PC-9 (cell line): ENCODE measurements at regions not wholly inside any gene's neighbourhood (a gene's known extent, or its start where the extent isn't known, plus 50 kb on each side); places are given as distances from the start of the nearest gene placed in this dataset.

ENCODE experiments used
- BruUV-seq: library from RNA; stranded (reverse); fragments of 400-500 nt; replicated peaks from 2 replicates; lab custom pipeline; 2021; lab: Mats Ljungman, UMichigan
- CTCF ChIA-PET: fragments of 300-600 bp; sonication (Branson Sonifier 250); formaldehyde crosslinking; loops from one replicate; lab custom pipeline; 2022; ENCODE audit warnings: antibody characterized with exemption; lab: Charles Lee
- POLR2A ChIA-PET: fragments of 300-600 bp; sonication (Branson Sonifier 250); formaldehyde crosslinking; loops from one replicate; lab custom pipeline; 2022; ENCODE audit warnings: antibody characterized with exemption; ENCODE audit not compliant: unreplicated experiment; lab: Charles Lee
- DNase-seq, 2 experiments: peaks; one replicate each; pipeline versions ENCODE4 v3.0.0 to v3.0.0-alpha.2; 2015 to 2022; ENCODE audit warnings: mixed read lengths in 1 of 2
- H2AFZ ChIP-seq: fragments of 200-600 bp; sonication (generic); 2 replicates; pipeline ENCODE4 v1.8.1; 2017; ENCODE audit warnings: antibody characterized with exemption
- H3F3A ChIP-seq: fragments of 200-600 bp; sonication (generic); 2 replicates; pipeline ENCODE4 v1.8.1; 2017; ENCODE audit warnings: antibody characterized with exemption, mild to moderate bottlenecking, low read depth; ENCODE audit not compliant: insufficient read depth
- H3K27ac ChIP-seq: fragments of 200-600 bp; sonication (generic); 2 replicates; pipeline ENCODE4 v1.6.1; 2016; ENCODE audit warnings: mixed run types
- H3K27me3 ChIP-seq: fragments of 200-600 bp; sonication (generic); 2 replicates; pipeline ENCODE4 v1.6.1; 2016; ENCODE audit warnings: low read depth, mixed run types; ENCODE audit not compliant: insufficient read depth
- H3K36me3 ChIP-seq: fragments of 200-600 bp; sonication (generic); 2 replicates; pipeline ENCODE4 v1.6.1; 2016; ENCODE audit warnings: low read depth, mixed run types
- H3K4me1 ChIP-seq: fragments of 200-600 bp; sonication (generic); replicated peaks from 2 replicates; pipeline ENCODE4 v1.6.1; 2016; ENCODE audit warnings: mixed run types; ENCODE audit not compliant: insufficient read depth
- H3K4me2 ChIP-seq: fragments of 200-600 bp; sonication (generic); 2 replicates; pipeline ENCODE4 v1.6.1; 2017; ENCODE audit warnings: mixed run types
- H3K4me3 ChIP-seq: fragments of 200-600 bp; sonication (generic); 2 replicates; pipeline ENCODE4 v1.6.1; 2016; ENCODE audit warnings: mixed run types
- H3K79me2 ChIP-seq: fragments of 200-600 bp; sonication (generic); 2 replicates; pipeline ENCODE4 v1.6.1; 2017; ENCODE audit warnings: low read depth, mixed run types
- H3K9me2 ChIP-seq: fragments of 200-600 bp; sonication (generic); 2 replicates; pipeline ENCODE4 v1.8.1; 2017; ENCODE audit warnings: mild to moderate bottlenecking; ENCODE audit not compliant: insufficient read depth
- H3K9me3 ChIP-seq: fragments of 200-600 bp; sonication (generic); 2 replicates; pipeline ENCODE4 v1.8.1; 2016; ENCODE audit warnings: low read depth; ENCODE audit not compliant: insufficient read depth
- H4K20me1 ChIP-seq: fragments of 200-600 bp; sonication (generic); 2 replicates; pipeline ENCODE4 v1.8.1; 2017; ENCODE audit not compliant: insufficient read depth
- CTCF ChIP-seq: fragments of 200-600 bp; sonication (generic); conservative IDR thresholded peaks from 2 replicates; pipeline ENCODE4 v1.6.1; 2017; ENCODE audit warnings: mixed run types, antibody characterized with exemption, mild to moderate bottlenecking, moderate library complexity
- EZH2 ChIP-seq: fragments of 200-600 bp; sonication (generic); IDR thresholded peaks from 2 replicates; pipeline ENCODE4 v1.8.0; 2017; ENCODE audit warnings: antibody characterized with exemption, low read depth
- intact Hi-C: fragments of 100-400 bp; cut with micrococcal nuclease; formaldehyde crosslinking; loops from one replicate; pipeline ENCODE4 v1.10.0; 2022; ENCODE audit not compliant: unreplicated experiment

- POLR2A ChIA-PET, result no interaction called here
- no peaks in the 10 kb centered on the region for H3K27me3 ChIP-seq
- intact Hi-C loops, result no loop called here
- CTCF ChIA-PET, result interaction anchor here (0.6 kb wide), 1 partner anchor 413 kb away, joined by 5 read pairs; no protein-coding TSS in a partner anchor
- TF ChIP-seq EZH2, result no peak
- no peak for TF ChIP-seq CTCF
- H3F3A ChIP-seq, result peaks cover 16% of the 10 kb centered on the region; the same call in 1 of the 2 replicates
- H3K9me3 ChIP-seq, result peaks cover 3% of the 10 kb centered on the region; the same call in 1 of the 2 replicates
- BruUV-seq, result no TSS peak
- no peak overlapping the region for H3K4me3 ChIP-seq
- H3K36me3 ChIP-seq, result no peaks in the 10 kb centered on the region
- H3K4me1 ChIP-seq, result peaks cover 24% of the 10 kb centered on the region
- H3K9me2 ChIP-seq, result no peaks in the 10 kb centered on the region; the same call in 1 of the 2 replicates
- no peaks in the 10 kb centered on the region for H3K79me2 ChIP-seq
- peak in 1 of 2 experiments; percentile 39 for DNase-seq
- peak overlapping the region; percentile 48; the same call in 1 of the 2 replicates for H3K27ac ChIP-seq
- no peaks in the 10 kb centered on the region for H4K20me1 ChIP-seq
- H3K4me2 ChIP-seq, result peak overlapping the region; percentile 32; the same call in 1 of the 2 replicates
- H2AFZ ChIP-seq, result no peak overlapping the region
Observed at GRCh38 chr20:12394786-12395185, 477.1 kb downstream of the BTBD3 start.

- Histone ChIP-seq H3K79me2 (no peaks in the 10 kb centered on the region), H4K20me1 (no peaks in the 10 kb centered on the region), H3K36me3 (no peaks in the 10 kb centered on the region), H3K9me3 (peaks cover 3% of the 10 kb centered on the region; the same call in 1 of the 2 replicates), H3K27ac (peak overlapping the region; percentile 48; the same call in 1 of the 2 replicates), H2AFZ (no peak overlapping the region), H3K9me2 (no peaks in the 10 kb centered on the region; the same call in 1 of the 2 replicates), H3K27me3 (no peaks in the 10 kb centered on the region), H3F3A (peaks cover 16% of the 10 kb centered on the region; the same call in 1 of the 2 replicates), H3K4me2 (peak overlapping the region; percentile 32), H3K4me1 (peaks cover 24% of the 10 kb centered on the region), H3K4me3 (no peak overlapping the region)
- TF ChIP-seq CTCF, result no peak
- no peak for TF ChIP-seq EZH2
- ChIA-PET POLR2A (interaction anchor here (0.6 kb wide), 2 partner anchors 13 to 1988 kb away, joined by 6 to 7 read pairs; no protein-coding TSS in a partner anchor), CTCF (interaction anchor here (0.6 kb wide), 1 partner anchor 412 kb away, joined by 5 read pairs; no protein-coding TSS in a partner anchor)
- DNase-seq, result peak; percentile 31 to 95
- intact Hi-C loops, result no loop called here
- no TSS peak for BruUV-seq
Observed at GRCh38 chr20:12395353-12395752, 477.7 kb downstream of the BTBD3 start.

GRCh38 chr20:12395760-12396159 lies 478.1 kb downstream of the BTBD3 start:
- peaks cover 3% of the 10 kb centered on the region; the same call in 1 of the 2 replicates for H3K9me3 ChIP-seq
- H4K20me1 ChIP-seq, result no peaks in the 10 kb centered on the region
- H3F3A ChIP-seq, result peaks cover 16% of the 10 kb centered on the region; the same call in 1 of the 2 replicates
- no peak overlapping the region for H3K4me3 ChIP-seq
- no peak overlapping the region for H2AFZ ChIP-seq
- peak overlapping the region; percentile 32; the same call in 1 of the 2 replicates for H3K4me2 ChIP-seq
- CTCF ChIA-PET, result no interaction called here
- H3K27me3 ChIP-seq, result no peaks in the 10 kb centered on the region
- H3K79me2 ChIP-seq, result no peaks in the 10 kb centered on the region
- H3K9me2 ChIP-seq, result no peaks in the 10 kb centered on the region; the same call in 1 of the 2 replicates
- POLR2A ChIA-PET, result interaction anchor here (0.6 kb wide), 2 partner anchors 13 to 1988 kb away, joined by 6 to 7 read pairs; no protein-coding TSS in a partner anchor
- H3K4me1 ChIP-seq, result peaks cover 24% of the 10 kb centered on the region
- intact Hi-C loops, result no loop called here
- DNase-seq, result no peak
- H3K27ac ChIP-seq, result peak overlapping the region; percentile 48
- TF ChIP-seq CTCF (no peak), EZH2 (no peak)
- H3K36me3 ChIP-seq, result no peaks in the 10 kb centered on the region
- no TSS peak for BruUV-seq
